NCI-H128 (cell line): ENCODE measurements at regions not wholly inside any gene's neighbourhood (a gene's known extent, or its start where the extent isn't known, plus 50 kb on each side); places are given as distances from the start of the nearest gene placed in this dataset.
"Not testable (repeated sequence)": the region's sequence is repeated elsewhere in the genome, so short reads cannot be mapped to it uniquely, and the experiment has no call there.

ENCODE experiments used
- DNase-seq: peaks from one replicate; lab custom pipeline; 2025; ENCODE audit not compliant: unreplicated experiment; lab: John Stamatoyannopoulos, UW

GRCh38 chr3:30480156-30480555 is 126.2 kb upstream of the TGFBR2 start:
- DNase-seq, result not testable (repeated sequence)

- no peak for DNase-seq
Observed at GRCh38 chr3:30480587-30480986, 125.8 kb upstream of the TGFBR2 start.

- DNase-seq, result no peak
Observed at GRCh38 chr3:30481241-30481640, 125.2 kb upstream of the TGFBR2 start.

- not testable (repeated sequence) for DNase-seq
Observed at GRCh38 chr3:30484229-30484628, 122.2 kb upstream of the TGFBR2 start.

GRCh38 chr3:30486368-30486767 is 120.0 kb upstream of the TGFBR2 start:
- DNase-seq, result no peak

GRCh38 chr3:30488070-30488756 is 118.2 kb upstream of the TGFBR2 start:
- no peak for DNase-seq

GRCh38 chr3:30492322-30493192 is 113.8 kb upstream of the TGFBR2 start:
- no peak for DNase-seq

GRCh38 chr3:30493911-30494311 is 112.5 kb upstream of the TGFBR2 start:
- no peak for DNase-seq

GRCh38 chr3:30495172-30496065 is 111.0 kb upstream of the TGFBR2 start:
- DNase-seq, result no peak

- no peak for DNase-seq
Observed at GRCh38 chr3:30496066-30496966, 110.1 kb upstream of the TGFBR2 start.

- no peak for DNase-seq
Observed at GRCh38 chr3:30498587-30498967, 107.8 kb upstream of the TGFBR2 start.

- no peak for DNase-seq
Observed at GRCh38 chr3:30500666-30501399, 105.6 kb upstream of the TGFBR2 start.

GRCh38 chr3:30501526-30501925 is 104.9 kb upstream of the TGFBR2 start:
- DNase-seq, result no peak

GRCh38 chr3:30502051-30502741 is 104.2 kb upstream of the TGFBR2 start:
- no peak for DNase-seq

- DNase-seq, result no peak
Observed at GRCh38 chr3:30502742-30503073, 103.7 kb upstream of the TGFBR2 start.

- no peak for DNase-seq
Observed at GRCh38 chr3:30503446-30503845, 103.0 kb upstream of the TGFBR2 start.

- no peak for DNase-seq
Observed at GRCh38 chr3:30504939-30505338, 101.5 kb upstream of the TGFBR2 start.

- DNase-seq, result no peak
Observed at GRCh38 chr3:30505866-30506520, 100.4 kb upstream of the TGFBR2 start.

- DNase-seq, result no peak
Observed at GRCh38 chr3:30508339-30508738, 98.1 kb upstream of the TGFBR2 start.
